ENCODE measurements at regions not wholly inside any gene's neighbourhood (a gene's known extent, or its start where the extent isn't known, plus 50 kb on each side); places are given as distances from the start of the nearest gene placed in this dataset.

DNA sequence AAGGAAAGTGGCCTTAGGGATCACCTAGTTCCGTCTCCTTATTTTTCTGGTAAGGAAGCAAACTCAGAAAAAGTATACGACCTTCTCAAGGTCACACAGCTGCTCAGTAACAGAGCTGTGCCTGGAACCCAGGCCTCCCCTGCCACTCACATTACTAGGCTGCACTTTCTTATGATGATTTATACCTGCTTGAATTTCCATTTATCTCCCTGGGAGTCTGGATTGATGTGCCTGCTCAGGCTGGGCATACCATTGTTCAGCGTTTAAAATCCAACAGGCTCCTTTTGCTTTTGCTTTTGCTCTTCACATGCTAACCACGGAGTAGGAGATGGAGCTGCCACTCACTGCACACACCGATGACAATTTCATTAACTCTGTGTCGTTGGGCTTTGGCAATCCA is 241.0 kb downstream of the OLFM4 start:
- Histone ChIP-seq H3K36me3 (no peaks in the 10 kb centered on the region), H3K4me1 (ENCODE audit: control insufficient read depth in 1 of 2, low read depth in 2 of 2) (no peaks in the 10 kb centered on the region), H3K9me3 (no peaks in the 10 kb centered on the region), H3K4me3 (no peak overlapping the region), H3K27ac (no peak overlapping the region), H3K27me3 (replicated peaks; ENCODE audit: insufficient read depth) (no peaks in the 10 kb centered on the region)
- TF ChIP-seq, protein P1, sequence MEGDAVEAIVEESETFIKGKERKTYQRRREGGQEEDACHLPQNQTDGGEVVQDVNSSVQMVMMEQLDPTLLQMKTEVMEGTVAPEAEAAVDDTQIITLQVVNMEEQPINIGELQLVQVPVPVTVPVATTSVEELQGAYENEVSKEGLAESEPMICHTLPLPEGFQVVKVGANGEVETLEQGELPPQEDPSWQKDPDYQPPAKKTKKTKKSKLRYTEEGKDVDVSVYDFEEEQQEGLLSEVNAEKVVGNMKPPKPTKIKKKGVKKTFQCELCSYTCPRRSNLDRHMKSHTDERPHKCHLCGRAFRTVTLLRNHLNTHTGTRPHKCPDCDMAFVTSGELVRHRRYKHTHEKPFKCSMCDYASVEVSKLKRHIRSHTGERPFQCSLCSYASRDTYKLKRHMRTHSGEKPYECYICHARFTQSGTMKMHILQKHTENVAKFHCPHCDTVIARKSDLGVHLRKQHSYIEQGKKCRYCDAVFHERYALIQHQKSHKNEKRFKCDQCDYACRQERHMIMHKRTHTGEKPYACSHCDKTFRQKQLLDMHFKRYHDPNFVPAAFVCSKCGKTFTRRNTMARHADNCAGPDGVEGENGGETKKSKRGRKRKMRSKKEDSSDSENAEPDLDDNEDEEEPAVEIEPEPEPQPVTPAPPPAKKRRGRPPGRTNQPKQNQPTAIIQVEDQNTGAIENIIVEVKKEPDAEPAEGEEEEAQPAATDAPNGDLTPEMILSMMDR (IDR thresholded peaks at IDR 0.05), result no peak
- no peak for ATAC-seq (ENCODE audit: insufficient number of reproducible peaks, low FRiP score, low read depth)
- no peak for DNase-seq (ENCODE audit: low spot score)

DNA sequence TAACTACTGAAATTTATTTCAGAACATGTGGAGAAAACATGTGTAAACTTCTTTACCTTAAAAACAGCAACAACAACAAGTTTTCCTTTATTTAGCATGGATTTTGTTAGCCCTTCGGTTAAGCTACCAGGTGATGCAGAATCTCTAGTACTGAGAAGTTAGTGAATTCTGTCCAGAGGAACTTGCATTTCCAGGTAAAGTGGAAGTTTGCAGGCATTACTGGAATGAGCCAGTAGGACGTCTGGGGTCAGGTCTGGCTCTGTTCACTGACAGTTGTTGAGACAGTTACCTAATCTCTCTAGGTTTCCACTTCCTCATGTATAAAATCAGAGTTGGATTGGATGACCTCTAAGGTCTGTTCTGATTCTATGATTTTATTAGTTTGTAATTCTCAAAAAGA is 244.3 kb downstream of the OLFM4 start:
- TF ChIP-seq, protein P1 (IDR thresholded peaks at IDR 0.05), result no peak
- no peak overlapping the region for H3K27ac ChIP-seq
- no peaks in the 10 kb centered on the region for H3K9me3 ChIP-seq
- H3K36me3 ChIP-seq, result no peaks in the 10 kb centered on the region
- no peak for DNase-seq (ENCODE audit: low spot score)
- no peak for ATAC-seq (ENCODE audit: insufficient number of reproducible peaks, low FRiP score, low read depth)
- H3K27me3 ChIP-seq (replicated peaks; ENCODE audit: insufficient read depth), result no peaks in the 10 kb centered on the region
- H3K4me3 ChIP-seq, result no peak overlapping the region
- no peaks in the 10 kb centered on the region for H3K4me1 ChIP-seq (ENCODE audit: control insufficient read depth in 1 of 2, low read depth in 2 of 2)

DNA sequence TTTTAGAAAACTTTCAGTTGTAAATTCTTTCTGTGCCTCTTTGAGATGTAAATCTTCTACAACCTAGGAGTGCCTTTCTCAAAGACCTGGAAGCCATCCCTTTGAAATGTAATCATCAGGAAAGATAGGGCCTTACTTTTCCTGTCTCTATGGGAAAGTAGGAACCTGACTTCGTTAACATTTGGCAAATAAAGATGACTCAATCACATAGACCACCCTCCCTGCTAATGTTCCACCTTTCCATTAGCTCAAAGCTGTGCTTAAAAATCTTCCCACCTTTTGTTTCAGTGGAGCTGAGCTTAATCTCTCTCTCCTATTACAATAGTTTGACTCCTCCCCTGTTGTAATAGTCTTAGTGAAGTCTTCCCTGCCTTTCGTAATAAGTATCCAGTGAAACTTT is 247.7 kb downstream of the OLFM4 start:
- DNase-seq (ENCODE audit: low spot score) (no peak), ATAC-seq (ENCODE audit: insufficient number of reproducible peaks, low FRiP score, low read depth) (no peak)
- Histone ChIP-seq H3K36me3 (no peaks in the 10 kb centered on the region), H3K4me3 (no peak overlapping the region), H3K4me1 (ENCODE audit: control insufficient read depth in 1 of 2, low read depth in 2 of 2) (no peaks in the 10 kb centered on the region), H3K9me3 (no peaks in the 10 kb centered on the region), H3K27ac (no peak overlapping the region), H3K27me3 (replicated peaks; ENCODE audit: insufficient read depth) (no peaks in the 10 kb centered on the region)
- TF ChIP-seq, protein P1 (IDR thresholded peaks at IDR 0.05), result no peak

DNA sequence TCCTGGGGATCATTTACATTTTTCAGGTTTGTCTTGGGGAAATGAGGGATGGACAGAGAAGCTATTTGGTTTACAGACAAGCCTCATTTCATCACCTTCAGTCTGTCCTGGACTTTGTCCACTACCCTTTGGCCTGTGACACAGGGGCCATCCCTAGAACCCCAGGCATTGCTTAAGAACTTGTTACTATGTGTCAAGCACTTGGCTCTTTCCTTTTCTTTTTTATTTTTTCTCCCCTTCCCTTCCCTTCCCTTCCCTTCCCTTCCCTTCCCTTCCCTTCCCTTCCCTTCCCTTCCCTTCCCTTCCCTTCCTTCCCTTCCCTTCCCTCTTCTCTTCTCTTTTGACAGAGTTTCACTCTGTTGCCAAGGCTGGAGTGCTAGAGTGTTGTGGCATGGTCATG is 253.1 kb downstream of the OLFM4 start:
- DNase-seq (ENCODE audit: low spot score), result no peak
- no peaks in the 10 kb centered on the region for H3K27me3 ChIP-seq (replicated peaks; ENCODE audit: insufficient read depth)
- H3K4me1 ChIP-seq (ENCODE audit: control insufficient read depth in 1 of 2, low read depth in 2 of 2), result no peaks in the 10 kb centered on the region
- TF ChIP-seq, protein P1 (IDR thresholded peaks at IDR 0.05), result no peak
- no peak overlapping the region for H3K27ac ChIP-seq
- no peak for ATAC-seq (ENCODE audit: insufficient number of reproducible peaks, low FRiP score, low read depth)
- H3K36me3 ChIP-seq, result no peaks in the 10 kb centered on the region
- no peaks in the 10 kb centered on the region for H3K9me3 ChIP-seq
- H3K4me3 ChIP-seq, result no peak overlapping the region

DNA sequence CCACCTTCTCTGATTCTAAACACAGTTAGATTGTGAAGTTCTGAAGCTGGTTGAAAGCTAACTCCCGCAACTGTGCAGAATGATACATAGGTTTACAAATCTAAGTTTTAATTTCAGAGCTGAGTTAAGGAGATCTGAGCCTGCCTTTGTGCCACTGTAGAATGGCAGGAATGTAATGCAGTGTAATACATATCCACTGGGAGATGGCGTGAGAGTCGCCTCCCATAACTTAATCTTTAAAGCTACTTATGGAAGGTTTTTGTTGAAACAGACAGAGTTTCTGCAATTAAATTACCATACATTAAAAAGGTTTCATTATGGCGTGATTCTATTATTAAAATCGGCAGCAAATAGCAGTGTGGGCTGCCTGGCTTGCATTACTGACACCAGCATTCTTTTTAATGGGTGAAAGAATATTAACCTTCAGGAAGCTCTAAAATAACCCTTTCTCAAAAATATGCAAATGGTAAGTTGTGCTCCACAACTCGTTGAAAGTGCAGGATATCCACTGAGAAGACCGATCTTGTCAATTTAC is 257.4 kb downstream of the OLFM4 start:
- Histone ChIP-seq H3K4me3 (no peak overlapping the region), H3K36me3 (no peaks in the 10 kb centered on the region), H3K9me3 (no peaks in the 10 kb centered on the region), H3K27ac (no peak overlapping the region), H3K27me3 (replicated peaks; ENCODE audit: insufficient read depth) (no peaks in the 10 kb centered on the region), H3K4me1 (ENCODE audit: control insufficient read depth in 1 of 2, low read depth in 2 of 2) (no peaks in the 10 kb centered on the region)
- DNase-seq (ENCODE audit: low spot score) (no peak), ATAC-seq (ENCODE audit: insufficient number of reproducible peaks, low FRiP score, low read depth) (no peak)
- TF ChIP-seq, protein P1 (IDR thresholded peaks at IDR 0.05), result no peak
